Activated T-cell treated with anti-CD3 and anti-CD28 coated beads for 1 hour (primary cell): ENCODE measurements at regions not wholly inside any gene's neighbourhood (a gene's known extent, or its start where the extent isn't known, plus 50 kb on each side); places are given as distances from the start of the nearest gene placed in this dataset.

Experiments
- DNase-seq: peaks from one replicate; pipeline ENCODE4 v3.0.0-alpha.2; 2020; ENCODE audit warnings: low read depth

DNA sequence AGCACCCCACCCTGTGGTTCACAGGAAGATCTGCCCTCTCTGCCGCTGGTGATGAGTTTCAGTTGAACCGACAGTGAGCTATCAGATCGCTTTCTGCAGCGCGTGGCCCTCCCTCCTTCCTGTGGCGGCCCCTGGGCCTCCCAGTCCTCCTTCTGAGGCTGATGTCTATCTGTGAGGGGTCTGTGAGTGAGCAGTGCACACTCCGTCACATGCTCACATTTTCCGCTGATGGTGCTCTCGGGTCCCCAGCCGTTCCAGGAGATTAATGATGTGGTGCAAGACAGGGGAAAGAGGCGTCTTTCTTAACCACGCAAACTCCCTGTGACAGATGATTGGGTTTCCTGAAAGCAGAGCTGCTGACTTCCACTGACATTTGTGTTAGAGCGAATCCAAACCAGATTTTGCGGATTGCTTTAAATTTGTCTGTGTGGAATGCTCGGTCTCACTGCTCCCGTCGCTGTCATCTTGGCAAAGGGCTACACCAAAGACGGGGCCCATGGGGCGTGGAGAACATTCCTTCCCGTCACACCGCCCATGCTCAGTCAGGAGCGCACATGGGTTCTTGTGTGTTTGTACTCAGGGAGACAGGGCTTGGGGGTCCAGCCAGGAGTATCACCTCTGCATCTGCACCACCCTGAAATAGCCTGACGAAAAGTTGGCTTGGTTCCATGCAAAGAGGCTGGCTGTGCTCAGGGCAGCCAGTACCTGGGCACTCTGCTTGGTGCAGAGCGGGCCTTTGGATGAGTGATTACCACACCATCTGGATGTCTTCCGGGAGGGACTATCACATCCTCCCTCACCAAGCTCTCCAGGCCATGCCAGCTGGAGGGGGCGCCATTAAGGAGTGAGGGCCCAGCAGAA lies 154.7 kb upstream of the HS6ST1 start:
- no peak for DNase-seq

- DNase-seq = no peak
Measured at GRCh38 chr2:128474036-128474955, 155.6 kb upstream of the HS6ST1 start.

GRCh38 chr2:128474962-128475361 lies 156.3 kb upstream of the HS6ST1 start:
- DNase-seq = no peak

DNA sequence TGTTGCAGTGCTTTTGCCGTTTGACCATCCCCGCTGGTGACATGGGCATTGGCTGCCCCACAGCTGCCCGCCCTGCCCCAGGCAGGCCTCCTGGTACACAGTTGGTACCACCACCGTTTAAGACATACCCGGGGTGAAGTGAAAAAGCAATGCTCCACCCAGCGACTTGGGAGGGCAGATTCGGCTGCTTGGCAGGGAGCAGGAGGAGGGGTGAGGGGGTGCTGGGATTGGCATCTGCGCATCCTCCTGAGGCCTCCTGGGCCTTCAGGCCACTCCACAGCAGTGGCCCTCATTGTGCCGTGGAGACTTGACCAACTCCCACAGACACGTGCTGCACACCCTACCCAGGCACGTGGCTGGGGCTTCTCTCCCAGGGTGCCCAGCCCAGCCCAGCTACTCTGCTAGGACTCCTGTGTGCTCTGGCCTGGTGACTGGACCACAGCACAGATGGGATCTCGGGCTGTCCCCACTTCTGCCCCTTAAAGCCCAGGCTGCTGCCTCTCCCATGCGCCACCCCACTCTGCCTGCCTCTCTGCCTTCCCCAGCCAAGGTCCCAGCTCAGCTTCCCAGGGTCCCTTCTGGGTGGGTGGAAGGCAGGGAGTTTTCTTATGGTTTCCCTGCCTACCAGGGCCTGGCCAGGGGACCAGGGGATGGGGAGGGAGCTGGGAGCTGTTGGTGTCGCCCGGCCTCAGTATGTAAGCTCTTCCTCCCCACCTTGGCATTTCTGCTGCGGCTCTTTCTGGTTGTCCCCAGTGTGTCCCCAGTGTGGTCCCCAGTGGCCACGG lies 157.0 kb upstream of the HS6ST1 start:
- DNase-seq = no peak

DNA sequence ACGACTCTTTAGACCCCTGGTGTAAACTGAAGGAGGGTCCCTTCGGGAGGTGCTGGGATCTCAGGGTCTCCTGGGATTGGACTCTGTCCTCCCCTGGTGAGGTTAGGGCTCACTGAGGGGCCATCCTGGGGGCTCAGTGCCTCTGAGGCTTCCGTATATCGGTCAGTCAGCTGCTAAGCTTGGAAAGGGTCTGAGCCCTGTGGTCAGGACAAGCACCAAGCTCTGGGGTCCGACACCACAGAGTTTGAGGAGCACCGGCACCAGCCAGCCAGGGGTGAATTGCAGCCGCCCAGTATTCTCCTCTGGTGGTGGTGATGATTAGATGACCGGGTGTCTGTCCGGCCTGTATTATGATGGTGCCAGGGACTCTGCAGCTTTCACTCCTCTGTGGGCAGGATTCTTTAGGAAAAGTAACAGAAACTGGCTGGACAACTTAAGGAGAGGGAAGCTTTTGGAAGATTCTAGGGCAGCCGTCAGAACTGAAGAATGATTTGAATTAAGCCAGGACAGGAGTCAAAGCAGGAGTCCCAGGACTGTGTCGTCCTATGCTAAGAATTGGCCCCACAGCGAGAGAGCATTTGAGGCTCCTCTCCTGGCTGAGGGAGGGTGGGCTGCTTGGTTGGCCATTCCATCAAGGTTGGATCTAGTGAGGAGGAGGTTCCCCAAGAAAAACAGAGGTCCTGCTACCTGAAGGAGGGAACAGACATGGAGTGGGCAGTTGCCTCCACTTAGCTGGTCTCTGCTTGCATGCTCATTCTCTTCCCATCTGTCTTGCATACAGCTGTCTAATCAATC lies 158.6 kb upstream of the HS6ST1 start:
- DNase-seq = no peak

GRCh38 chr2:128477891-128478290 lies 159.2 kb upstream of the HS6ST1 start:
- no peak for DNase-seq

DNA sequence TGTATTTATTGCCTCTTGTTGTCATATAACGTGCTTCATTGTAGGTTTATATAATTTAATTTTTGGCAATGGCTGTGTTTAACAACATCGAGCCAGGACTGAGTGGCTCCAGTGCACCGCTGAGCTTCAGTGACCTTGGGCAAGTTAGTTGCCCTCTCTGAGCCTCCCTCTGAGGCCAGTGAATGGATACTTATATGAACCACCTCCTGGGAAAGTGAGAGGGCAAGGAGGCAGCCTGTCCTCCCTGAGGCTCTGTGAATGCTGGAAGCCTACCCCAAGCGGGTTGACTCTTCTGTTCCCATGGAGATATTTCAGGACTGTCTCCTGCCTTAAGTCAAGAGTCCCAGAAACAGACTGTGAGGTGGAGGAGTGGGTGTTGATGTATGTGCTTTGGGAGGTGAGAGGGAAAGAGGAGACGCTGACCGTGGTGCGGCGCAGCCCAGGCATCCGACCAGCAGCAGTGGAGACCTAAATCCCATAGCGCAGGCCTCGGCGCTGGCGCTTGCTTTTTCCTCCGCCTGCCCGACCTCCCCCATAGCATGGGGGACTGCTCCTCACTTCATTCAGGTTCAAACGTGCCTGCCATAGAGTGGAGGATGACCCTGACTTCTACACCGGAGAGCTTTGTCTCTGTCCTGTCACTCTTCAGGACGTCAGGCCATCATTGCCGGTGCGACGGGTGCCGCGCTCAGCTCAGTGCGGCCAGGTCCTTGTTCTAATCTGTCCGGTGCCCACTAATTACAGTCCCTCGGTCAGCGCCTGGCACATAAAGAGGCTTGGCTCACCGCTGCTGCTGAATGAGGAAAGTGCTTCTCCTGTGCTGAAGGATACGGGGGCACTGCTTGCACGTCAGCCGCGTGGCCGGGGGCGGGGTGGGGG lies 167.3 kb upstream of the HS6ST1 start:
- DNase-seq = no peak

GRCh38 chr2:128486640-128487375 lies 168.1 kb upstream of the HS6ST1 start:
- DNase-seq = no peak

- no peak for DNase-seq
Measured at GRCh38 chr2:128487650-128488387, 169.2 kb upstream of the HS6ST1 start.

DNA sequence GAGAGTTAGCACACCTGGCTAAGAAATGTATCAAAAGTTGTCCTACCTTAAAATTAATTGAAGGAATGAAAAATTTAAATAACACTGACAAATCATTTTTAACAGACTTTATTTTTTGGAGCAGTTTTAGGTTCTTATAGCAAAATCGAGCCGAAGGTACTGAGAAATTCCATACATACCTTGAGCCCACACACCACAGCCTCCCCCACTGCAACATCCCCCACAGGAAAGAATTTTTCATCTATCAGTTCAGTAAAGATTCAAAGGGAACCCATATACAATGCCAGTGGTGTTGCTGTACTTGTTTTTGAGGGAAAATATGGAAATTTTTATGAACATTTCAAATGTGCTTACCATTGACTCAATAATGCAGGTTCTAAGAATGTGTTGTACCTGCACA lies 169.8 kb upstream of the HS6ST1 start:
- DNase-seq = no peak

GRCh38 chr2:128489526-128490273 lies 171.0 kb upstream of the HS6ST1 start:
- no peak for DNase-seq

- no peak for DNase-seq
Measured at GRCh38 chr2:128490321-128490720, 171.7 kb upstream of the HS6ST1 start.

GRCh38 chr2:128490881-128491691 lies 172.4 kb upstream of the HS6ST1 start:
- no peak for DNase-seq

- DNase-seq = no peak
Measured at GRCh38 chr2:128491692-128492244, 173.1 kb upstream of the HS6ST1 start.

- DNase-seq = no peak
Measured at GRCh38 chr2:128492966-128493811, 174.5 kb upstream of the HS6ST1 start.

GRCh38 chr2:128493880-128494279 lies 175.2 kb upstream of the HS6ST1 start:
- DNase-seq = no peak
